ENCODE measurements at regions not wholly inside any gene's neighbourhood (a gene's known extent, or its start where the extent isn't known, plus 50 kb on each side); places are given as distances from the start of the nearest gene placed in this dataset.

GRCh38 chr2:186017278-186017677, 278.7 kb downstream of the FSIP2 start:
- no peak for TF ChIP-seq CTCF (IDR thresholded peaks at IDR 0.05; ENCODE audit: low read depth, low read length, missing control alignments)
- DNase-seq (ENCODE audit: low read depth): no peak
- in situ Hi-C loops (cut with HindIII; ENCODE audit: low sequenced_read_pairs): no loop called here
- no peak overlapping the region for H3K4me3 ChIP-seq (ENCODE audit: low read depth, low read length)

GRCh38 chr2:186024921-186025320, 286.3 kb downstream of the FSIP2 start:
- no peak for DNase-seq (ENCODE audit: low read depth)
- in situ Hi-C loops (cut with HindIII; ENCODE audit: low sequenced_read_pairs): no loop called here
- no peak for TF ChIP-seq CTCF (IDR thresholded peaks at IDR 0.05; ENCODE audit: low read depth, low read length, missing control alignments)
- H3K4me3 ChIP-seq (ENCODE audit: low read depth, low read length): no peak overlapping the region

GRCh38 chr2:186027922-186028321, 289.3 kb downstream of the FSIP2 start:
- TF ChIP-seq CTCF (IDR thresholded peaks at IDR 0.05; ENCODE audit: low read depth, low read length, missing control alignments): no peak
- in situ Hi-C loops (cut with HindIII; ENCODE audit: low sequenced_read_pairs): no loop called here
- H3K4me3 ChIP-seq (ENCODE audit: low read depth, low read length): no peak overlapping the region
- no peak for DNase-seq (ENCODE audit: low read depth)

GRCh38 chr2:186031229-186031628, 292.6 kb downstream of the FSIP2 start:
- in situ Hi-C loops (cut with HindIII; ENCODE audit: low sequenced_read_pairs): no loop called here
- TF ChIP-seq CTCF (IDR thresholded peaks at IDR 0.05; ENCODE audit: low read depth, low read length, missing control alignments): no peak
- H3K4me3 ChIP-seq (ENCODE audit: low read depth, low read length): no peak overlapping the region
- DNase-seq (ENCODE audit: low read depth): no peak

- TF ChIP-seq CTCF (IDR thresholded peaks at IDR 0.05; ENCODE audit: low read depth, low read length, missing control alignments): no peak
- H3K4me3 ChIP-seq (ENCODE audit: low read depth, low read length): no peak overlapping the region
- no peak for DNase-seq (ENCODE audit: low read depth)
- in situ Hi-C loops (cut with HindIII; ENCODE audit: low sequenced_read_pairs): no loop called here
These were observed 293.6 kb downstream of the FSIP2 start for GRCh38 chr2:186032102-186032738.

GRCh38 chr2:186032930-186033329, 294.3 kb downstream of the FSIP2 start:
- no peak for DNase-seq (ENCODE audit: low read depth)
- no peak overlapping the region for H3K4me3 ChIP-seq (ENCODE audit: low read depth, low read length)
- no peak for TF ChIP-seq CTCF (IDR thresholded peaks at IDR 0.05; ENCODE audit: low read depth, low read length, missing control alignments)
- in situ Hi-C loops (cut with HindIII; ENCODE audit: low sequenced_read_pairs): no loop called here
